ENCODE measurements at regions not wholly inside any gene's neighbourhood (a gene's known extent, or its start where the extent isn't known, plus 50 kb on each side); places are given as distances from the start of the nearest gene placed in this dataset.

DNA sequence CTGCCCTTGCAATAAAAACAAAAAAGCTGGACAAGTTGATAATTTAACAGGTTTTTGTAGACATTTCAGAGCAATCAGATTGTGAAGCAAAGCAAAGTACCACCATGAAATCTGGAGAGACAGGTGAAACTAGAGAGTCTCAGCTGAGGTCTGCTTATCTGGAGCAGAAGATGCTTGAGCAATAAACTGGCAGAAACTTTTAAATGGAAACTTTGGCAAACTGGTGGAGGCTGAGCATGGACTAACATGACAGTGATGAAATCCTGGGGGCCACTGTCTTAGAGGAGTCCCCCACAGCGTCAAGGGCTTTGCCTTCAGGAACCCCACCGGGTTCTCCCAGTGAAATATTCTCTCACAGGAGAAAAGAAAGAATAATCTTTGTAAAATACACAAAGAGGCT, 416.3 kb upstream of the B3GALT2 start:
- no peak for DNase-seq (ENCODE audit: low read depth, low spot score)
- intact Hi-C loops (cut with micrococcal nuclease) (no loop called here), dilution Hi-C loops (cut with MboI; ENCODE audit: extremely low pct_ligation_motif_present, low sequenced_read_pairs) (no loop called here)
- no TSS peak for BruUV-seq (replicated peaks)
- Histone ChIP-seq H2AFZ (ENCODE audit: low read depth, low read length) (no peak overlapping the region), H3K27ac (ENCODE audit: insufficient read depth, low read depth, low read length) (no peak overlapping the region), H3K27me3 (ENCODE audit: control insufficient read depth in 2 of 2, insufficient read depth in 2 of 2, low read length in 2 of 2) (no peaks in the 10 kb centered on the region), H3K9me3 (replicated peaks; ENCODE audit: control insufficient read depth, insufficient read depth, low read length) (no peaks in the 10 kb centered on the region), H3K4me1 (ENCODE audit: control insufficient read depth, extremely low read depth, insufficient read depth, low read length) (no peaks in the 10 kb centered on the region), H3K9ac (replicated peaks; ENCODE audit: extremely low read depth, insufficient read depth, low read length) (no peak overlapping the region), H4K20me1 (replicated peaks; ENCODE audit: control insufficient read depth, extremely low read depth, insufficient read depth, low read length) (no peaks in the 10 kb centered on the region), H3K36me3 (ENCODE audit: control insufficient read depth in 2 of 2, extremely low read depth in 1 of 2, insufficient read depth in 2 of 2, low read length in 2 of 2) (no peaks in the 10 kb centered on the region), H3K4me3 (replicated peaks in 1 of 3; ENCODE audit: insufficient read depth in 1 of 3, low read depth in 1 of 3, low read length in 3 of 3) (no peak overlapping the region), H3K79me2 (ENCODE audit: control insufficient read depth, insufficient read depth, low read length) (no peaks in the 10 kb centered on the region), H3K9me1 (replicated peaks; ENCODE audit: control insufficient read depth, extremely low read depth, insufficient read depth, low read length) (no peaks in the 10 kb centered on the region), H3K4me2 (ENCODE audit: insufficient read depth, low read length) (no peak overlapping the region)
- no peak for FAIRE-seq
- POLR2A ChIA-PET, result no interaction called here
- TF ChIP-seq GATA2 (IDR thresholded peaks at IDR 0.05; ENCODE audit: insufficient read depth, insufficient read length, low read depth, low read length) (no peak), MYC (IDR thresholded peaks at IDR 0.05; ENCODE audit: low read depth, low read length) (no peak), POLR2AphosphoS5 (IDR thresholded peaks at IDR 0.05; ENCODE audit: insufficient read depth, low read depth, low read length) (no peak), POLR2A (IDR thresholded peaks at IDR 0.05; ENCODE audit: low read depth, low read length) (no peak), FOS (IDR thresholded peaks at IDR 0.05; ENCODE audit: borderline replicate concordance, insufficient read depth, low read length) (no peak), EZH2 (IDR thresholded peaks at IDR 0.05; ENCODE audit: borderline replicate concordance, low read depth, low read length, severe bottlenecking) (no peak), JUN (IDR thresholded peaks at IDR 0.05; ENCODE audit: borderline replicate concordance, insufficient read depth, insufficient read length, low read depth) (no peak)
- TF ChIP-seq, protein P1, sequence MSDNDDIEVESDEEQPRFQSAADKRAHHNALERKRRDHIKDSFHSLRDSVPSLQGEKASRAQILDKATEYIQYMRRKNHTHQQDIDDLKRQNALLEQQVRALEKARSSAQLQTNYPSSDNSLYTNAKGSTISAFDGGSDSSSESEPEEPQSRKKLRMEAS (IDR thresholded peaks at IDR 0.05; ENCODE audit: insufficient read depth, insufficient read length), result no peak
- TF ChIP-seq, protein P2, sequence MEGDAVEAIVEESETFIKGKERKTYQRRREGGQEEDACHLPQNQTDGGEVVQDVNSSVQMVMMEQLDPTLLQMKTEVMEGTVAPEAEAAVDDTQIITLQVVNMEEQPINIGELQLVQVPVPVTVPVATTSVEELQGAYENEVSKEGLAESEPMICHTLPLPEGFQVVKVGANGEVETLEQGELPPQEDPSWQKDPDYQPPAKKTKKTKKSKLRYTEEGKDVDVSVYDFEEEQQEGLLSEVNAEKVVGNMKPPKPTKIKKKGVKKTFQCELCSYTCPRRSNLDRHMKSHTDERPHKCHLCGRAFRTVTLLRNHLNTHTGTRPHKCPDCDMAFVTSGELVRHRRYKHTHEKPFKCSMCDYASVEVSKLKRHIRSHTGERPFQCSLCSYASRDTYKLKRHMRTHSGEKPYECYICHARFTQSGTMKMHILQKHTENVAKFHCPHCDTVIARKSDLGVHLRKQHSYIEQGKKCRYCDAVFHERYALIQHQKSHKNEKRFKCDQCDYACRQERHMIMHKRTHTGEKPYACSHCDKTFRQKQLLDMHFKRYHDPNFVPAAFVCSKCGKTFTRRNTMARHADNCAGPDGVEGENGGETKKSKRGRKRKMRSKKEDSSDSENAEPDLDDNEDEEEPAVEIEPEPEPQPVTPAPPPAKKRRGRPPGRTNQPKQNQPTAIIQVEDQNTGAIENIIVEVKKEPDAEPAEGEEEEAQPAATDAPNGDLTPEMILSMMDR (IDR thresholded peaks at IDR 0.05; ENCODE audit: extremely low read depth in 1 of 2, insufficient read depth in 1 of 2, low read depth in 1 of 2, low read length in 2 of 2), result no peak
- CTCF ChIA-PET, result no interaction called here
